Upper lobe of left lung (tissue), 6 donors: ENCODE measurements at regions not wholly inside any gene's neighbourhood (a gene's known extent, or its start where the extent isn't known, plus 50 kb on each side); places are given as distances from the start of the nearest gene placed in this dataset.

Experiments
- ATAC-seq, 2 donors: fragments of 200-7000 bp; cut with Tn5 transposase; one replicate each; pipeline ENCODE4 v1.9.1; 2022; ENCODE audit warnings: mild to moderate bottlenecking in 2 of 2, moderate library complexity in 2 of 2; ENCODE audit not compliant: low FRiP score in 2 of 2
- DNase-seq, 2 donors: peaks; one replicate each; pipeline ENCODE4 v3.0.0-alpha.2; 2019 to 2020
- H3K27ac ChIP-seq, 4 donors: fragments of 200-600 bp; sonication (generic); one replicate each; pipeline ENCODE4 v1.5.1; 2016 to 2019
- H3K27me3 ChIP-seq, 4 donors: fragments of 200-600 bp; sonication (generic); one replicate each; pipeline ENCODE4 v1.5.1; 2017 to 2019
- H3K36me3 ChIP-seq, 4 donors: fragments of 200-600 bp; sonication (generic); one replicate each; pipeline ENCODE4 v1.5.1; 2016 to 2019
- H3K4me1 ChIP-seq, 4 donors: fragments of 200-600 bp; sonication (generic); one replicate each; pipeline ENCODE4 v1.5.1; 2018 to 2019
- H3K4me3 ChIP-seq, 4 donors: fragments of 200-600 bp; sonication (generic); one replicate each; pipeline ENCODE4 v1.5.1; 2017 to 2019; ENCODE audit warnings: mild to moderate bottlenecking in 2 of 4, moderate library complexity in 1 of 4
- H3K9me3 ChIP-seq, 4 donors: fragments of 200-600 bp; sonication (generic); one replicate each; pipeline ENCODE4 v1.5.1; 2018 to 2019
- EP300 ChIP-seq, 4 donors: sonication (generic); formaldehyde crosslinking; IDR thresholded peaks; one replicate each; pipeline ENCODE4 v1.5.1; 2017; ENCODE audit warnings: antibody characterized with exemption in 4 of 4, control low read depth in 2 of 4
- POLR2A ChIP-seq, 4 donors: fragments of 450-650 bp; IDR thresholded peaks; one replicate each; pipeline ENCODE4 v1.5.1; 2016 to 2017; ENCODE audit warnings: antibody characterized with exemption in 4 of 4, mild to moderate bottlenecking in 2 of 4
- POLR2AphosphoS5 ChIP-seq, 2 donors: sonication (generic); formaldehyde crosslinking; IDR thresholded peaks; one replicate each; pipeline ENCODE4 v1.5.1; 2017; ENCODE audit warnings: antibody characterized with exemption in 2 of 2
- WGBS, 2 donors: methylation state at CpG; one replicate each; pipeline ENCODE4 v1.1.5; 2017 to 2018; 5-methylcytosine and 5-hydroxymethylcytosine counted together
- TF ChIP-seq, protein P1 (sequence below), 6 experiments: fragments of 450-650 bp in 4 of 6; fragments of 200-600 bp in 2 of 6; sonication (generic) in 2 of 6; IDR thresholded peaks; one replicate each; pipeline ENCODE4 v1.5.1; 2016 to 2019; ENCODE audit warnings: antibody characterized with exemption in 6 of 6
- donor health status: DM: no; HTN: no; CAD: no; lungs with moderate emphysema.
- donor health status: DM: no; HTN: yes; CAD: no; lungs with severe emphysema.

DNA sequence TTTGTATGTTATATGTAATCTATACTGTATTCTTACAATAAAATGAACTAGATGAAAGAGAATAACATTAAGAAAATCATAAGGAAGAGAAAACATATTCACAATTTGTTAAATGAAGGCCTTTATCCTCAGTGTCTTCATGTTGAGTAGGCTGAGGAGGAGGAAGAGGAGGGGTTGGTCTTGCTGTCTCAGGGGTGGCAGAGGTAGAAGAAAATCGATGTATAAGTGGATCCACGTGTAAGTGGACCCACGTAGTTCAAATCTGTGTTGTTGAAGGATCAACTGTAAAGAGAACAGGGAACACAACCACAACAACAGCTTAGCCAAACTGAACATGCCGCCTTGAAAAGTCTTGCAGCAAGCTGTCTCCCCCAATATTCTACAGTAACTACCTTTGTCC, 161.6 kb upstream of the NRP1 start:
- TF ChIP-seq POLR2AphosphoS5 (IDR thresholded peaks at IDR 0.05) (no peak), POLR2A (IDR thresholded peaks at IDR 0.05) (no peak), EP300 (IDR thresholded peaks at IDR 0.05) (no peak)
- TF ChIP-seq, protein P1, sequence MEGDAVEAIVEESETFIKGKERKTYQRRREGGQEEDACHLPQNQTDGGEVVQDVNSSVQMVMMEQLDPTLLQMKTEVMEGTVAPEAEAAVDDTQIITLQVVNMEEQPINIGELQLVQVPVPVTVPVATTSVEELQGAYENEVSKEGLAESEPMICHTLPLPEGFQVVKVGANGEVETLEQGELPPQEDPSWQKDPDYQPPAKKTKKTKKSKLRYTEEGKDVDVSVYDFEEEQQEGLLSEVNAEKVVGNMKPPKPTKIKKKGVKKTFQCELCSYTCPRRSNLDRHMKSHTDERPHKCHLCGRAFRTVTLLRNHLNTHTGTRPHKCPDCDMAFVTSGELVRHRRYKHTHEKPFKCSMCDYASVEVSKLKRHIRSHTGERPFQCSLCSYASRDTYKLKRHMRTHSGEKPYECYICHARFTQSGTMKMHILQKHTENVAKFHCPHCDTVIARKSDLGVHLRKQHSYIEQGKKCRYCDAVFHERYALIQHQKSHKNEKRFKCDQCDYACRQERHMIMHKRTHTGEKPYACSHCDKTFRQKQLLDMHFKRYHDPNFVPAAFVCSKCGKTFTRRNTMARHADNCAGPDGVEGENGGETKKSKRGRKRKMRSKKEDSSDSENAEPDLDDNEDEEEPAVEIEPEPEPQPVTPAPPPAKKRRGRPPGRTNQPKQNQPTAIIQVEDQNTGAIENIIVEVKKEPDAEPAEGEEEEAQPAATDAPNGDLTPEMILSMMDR (IDR thresholded peaks at IDR 0.05), result no peak
- DNase-seq (no peak), ATAC-seq (no peak)
- no peaks in the 10 kb centered on the region for H3K36me3 ChIP-seq
- H3K9me3 ChIP-seq, result no peaks in the 10 kb centered on the region
- H3K27me3 ChIP-seq, result no peaks in the 10 kb centered on the region
- no peak overlapping the region for H3K27ac ChIP-seq
- no peak overlapping the region for H3K4me3 ChIP-seq
- 82 to 84% methylated on average over 4 of the region's 4 CpGs for WGBS, 2 donors
- peaks cover 0 to 4% (median 2%) of the 10 kb centered on the region in 4 donors for H3K4me1 ChIP-seq

DNA sequence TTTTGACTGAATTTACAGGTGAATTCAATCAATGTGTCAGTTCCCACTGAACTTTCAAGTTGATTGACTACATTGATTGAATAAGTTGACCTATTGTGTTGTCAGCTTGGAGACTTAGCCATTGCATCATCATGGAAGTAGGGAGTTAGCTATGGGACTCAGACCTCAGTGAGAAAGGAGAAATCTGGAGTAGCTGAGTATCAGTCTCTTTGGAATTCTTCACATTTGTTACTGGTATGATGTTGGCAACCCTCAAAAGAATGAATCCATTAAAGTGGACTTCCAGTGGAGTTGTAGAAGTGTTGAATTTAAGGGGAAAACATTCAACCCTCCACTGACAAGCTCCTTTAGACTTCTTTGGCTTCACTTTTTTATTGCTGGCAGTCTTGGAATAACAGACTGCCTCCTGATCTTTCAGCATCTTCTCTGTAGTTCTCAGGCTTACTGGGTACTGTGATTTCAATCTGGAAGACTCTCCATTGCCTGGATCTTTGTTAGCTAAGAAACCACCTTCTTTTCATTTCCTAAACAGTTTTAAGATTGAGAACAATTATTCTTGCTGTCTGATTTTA, 160.3 kb upstream of the NRP1 start:
- DNase-seq (no peak), ATAC-seq (no peak)
- no peaks in the 10 kb centered on the region for H3K36me3 ChIP-seq
- no peaks in the 10 kb centered on the region for H3K27me3 ChIP-seq
- TF ChIP-seq, protein P1 (IDR thresholded peaks at IDR 0.05), result no peak
- TF ChIP-seq POLR2A (IDR thresholded peaks at IDR 0.05) (no peak), POLR2AphosphoS5 (IDR thresholded peaks at IDR 0.05) (no peak), EP300 (IDR thresholded peaks at IDR 0.05) (no peak)
- no peak overlapping the region for H3K4me3 ChIP-seq
- no peaks in the 10 kb centered on the region for H3K9me3 ChIP-seq
- H3K4me1 ChIP-seq, result peaks cover 0 to 4% (median 2%) of the 10 kb centered on the region in 4 donors
- no peak overlapping the region for H3K27ac ChIP-seq

DNA sequence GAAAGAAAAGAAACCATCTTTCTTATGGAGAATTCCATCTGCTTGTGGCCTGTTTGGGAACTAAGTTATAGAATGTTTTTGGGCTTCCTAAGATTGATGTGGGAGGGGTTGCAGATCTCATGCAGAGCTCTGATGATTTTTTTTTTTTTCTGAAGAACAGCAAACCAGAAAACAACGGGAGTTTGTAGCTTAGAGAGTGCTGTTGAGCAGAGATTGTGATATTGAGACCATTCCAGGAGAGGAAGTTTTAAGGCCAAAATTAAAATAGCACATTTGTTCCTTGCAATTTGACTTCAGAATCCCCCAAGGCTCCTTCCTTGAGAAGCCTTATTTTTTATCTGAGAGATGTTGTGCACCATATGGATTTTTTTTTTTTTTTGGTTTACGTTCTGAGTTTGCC, 159.5 kb upstream of the NRP1 start:
- H3K9me3 ChIP-seq, result no peaks in the 10 kb centered on the region
- TF ChIP-seq EP300 (IDR thresholded peaks at IDR 0.05) (no peak), POLR2A (IDR thresholded peaks at IDR 0.05) (no peak), POLR2AphosphoS5 (IDR thresholded peaks at IDR 0.05) (no peak)
- TF ChIP-seq, protein P1 (IDR thresholded peaks at IDR 0.05), result no peak
- no peak for DNase-seq
- H3K27ac ChIP-seq, result no peak overlapping the region
- no peak overlapping the region for H3K4me3 ChIP-seq
- H3K27me3 ChIP-seq, result no peaks in the 10 kb centered on the region
- H3K4me1 ChIP-seq, result peaks cover 0 to 4% (median 2%) of the 10 kb centered on the region in 4 donors
- WGBS, 2 donors, result 76 to 77% methylated on average over 2 of the region's 2 CpGs
- H3K36me3 ChIP-seq, result no peaks in the 10 kb centered on the region
- ATAC-seq, result no peak

DNA sequence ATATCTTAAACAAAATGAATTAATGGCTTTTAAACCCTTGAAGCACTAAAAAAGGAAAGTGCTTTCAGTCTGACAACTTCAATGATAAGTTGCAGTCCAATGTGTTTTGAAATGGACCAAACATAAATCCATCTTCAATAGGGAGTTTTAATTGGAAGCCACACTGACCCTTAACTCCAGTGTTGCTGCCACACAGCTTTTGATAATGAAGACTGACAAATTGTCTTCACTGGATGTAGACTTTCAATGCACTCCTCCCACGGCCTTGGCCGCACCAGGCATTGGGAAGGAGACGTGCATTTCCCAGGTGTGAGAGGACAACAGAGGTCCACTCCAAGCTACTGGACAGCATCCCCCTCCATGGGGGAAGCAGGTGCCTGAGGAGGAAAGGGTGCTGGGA, 159.0 kb upstream of the NRP1 start:
- no peaks in the 10 kb centered on the region for H3K9me3 ChIP-seq
- H3K4me3 ChIP-seq, result no peak overlapping the region
- H3K27me3 ChIP-seq, result no peaks in the 10 kb centered on the region
- TF ChIP-seq, protein P1 (IDR thresholded peaks at IDR 0.05), result no peak
- no peak for TF ChIP-seq POLR2A (IDR thresholded peaks at IDR 0.05)
- TF ChIP-seq POLR2AphosphoS5 (IDR thresholded peaks at IDR 0.05), result no peak
- no peak overlapping the region for H3K27ac ChIP-seq
- DNase-seq (no peak), ATAC-seq (no peak)
- 88 to 98% methylated on average over 3 of the region's 3 CpGs for WGBS, 2 donors
- no peaks in the 10 kb centered on the region for H3K36me3 ChIP-seq
- H3K4me1 ChIP-seq, result peaks cover 0 to 4% (median 2%) of the 10 kb centered on the region in 4 donors

DNA sequence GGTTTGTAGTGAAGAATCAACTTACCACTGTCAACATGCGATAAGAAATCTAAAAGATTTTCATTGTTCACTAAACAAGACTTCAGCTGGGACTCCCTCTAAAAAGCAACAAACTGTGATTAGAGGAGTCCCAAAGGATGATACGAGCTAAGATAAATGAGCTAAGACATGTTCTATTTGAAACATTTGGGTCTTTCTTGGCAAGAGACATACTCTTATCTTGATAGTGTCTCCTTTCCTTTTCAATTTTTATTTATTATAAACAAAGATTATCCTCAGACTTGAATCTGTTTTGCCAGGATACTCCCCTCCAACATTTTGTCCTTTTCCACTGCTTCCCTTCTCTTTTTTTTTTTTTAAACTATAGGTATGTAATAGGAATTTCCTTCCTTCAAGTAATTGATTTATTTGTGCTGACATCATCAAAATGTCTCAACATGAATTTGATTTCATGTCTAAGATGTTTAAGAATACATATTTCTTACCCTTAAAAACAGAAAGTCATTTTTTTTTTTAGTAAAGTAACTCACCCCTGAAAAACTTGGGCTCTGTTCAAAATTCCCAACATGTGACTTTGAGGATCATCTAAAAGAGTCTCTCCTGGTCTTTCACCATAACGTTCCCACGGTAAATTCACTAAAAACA, 158.4 kb upstream of the NRP1 start:
- no peak for ATAC-seq
- no peaks in the 10 kb centered on the region for H3K27me3 ChIP-seq
- H3K9me3 ChIP-seq, result no peaks in the 10 kb centered on the region
- TF ChIP-seq POLR2A (IDR thresholded peaks at IDR 0.05), result no peak
- TF ChIP-seq EP300 (IDR thresholded peaks at IDR 0.05), result no peak
- TF ChIP-seq POLR2AphosphoS5 (IDR thresholded peaks at IDR 0.05), result no peak
- TF ChIP-seq, protein P1 (IDR thresholded peaks at IDR 0.05), result no peak
- no peak overlapping the region for H3K27ac ChIP-seq
- H3K4me1 ChIP-seq, result peaks cover 0 to 4% (median 2%) of the 10 kb centered on the region in 4 donors
- H3K36me3 ChIP-seq, result no peaks in the 10 kb centered on the region
- WGBS, 2 donors, result 71 to 76% methylated on average over 4 of the region's 4 CpGs
- no peak for DNase-seq
- H3K4me3 ChIP-seq, result no peak overlapping the region
